ENCODE measurements at regions not wholly inside any gene's neighbourhood (a gene's known extent, or its start where the extent isn't known, plus 50 kb on each side); places are given as distances from the start of the nearest gene placed in this dataset.

DNA sequence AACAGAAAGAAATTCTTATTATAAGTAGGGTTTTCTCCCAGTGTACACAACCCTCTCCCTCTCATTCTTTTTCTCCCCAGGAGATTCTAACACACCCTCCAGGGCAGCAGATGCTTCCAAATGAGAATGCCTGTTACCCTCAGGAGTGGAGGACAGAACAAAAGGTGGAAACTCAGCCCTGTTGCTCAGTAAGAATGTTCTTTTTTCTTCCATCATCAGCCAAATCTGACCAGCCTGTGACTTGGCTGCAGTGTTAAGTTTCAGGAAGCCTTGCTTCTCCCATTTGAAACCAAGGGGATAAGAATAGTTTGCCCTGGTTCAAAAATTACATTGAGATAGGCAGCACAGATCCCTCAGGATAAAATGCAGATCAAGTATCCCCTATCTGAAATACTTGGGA lies 77.5 kb upstream of the EEPD1 start:
- no peak for DNase-seq

DNA sequence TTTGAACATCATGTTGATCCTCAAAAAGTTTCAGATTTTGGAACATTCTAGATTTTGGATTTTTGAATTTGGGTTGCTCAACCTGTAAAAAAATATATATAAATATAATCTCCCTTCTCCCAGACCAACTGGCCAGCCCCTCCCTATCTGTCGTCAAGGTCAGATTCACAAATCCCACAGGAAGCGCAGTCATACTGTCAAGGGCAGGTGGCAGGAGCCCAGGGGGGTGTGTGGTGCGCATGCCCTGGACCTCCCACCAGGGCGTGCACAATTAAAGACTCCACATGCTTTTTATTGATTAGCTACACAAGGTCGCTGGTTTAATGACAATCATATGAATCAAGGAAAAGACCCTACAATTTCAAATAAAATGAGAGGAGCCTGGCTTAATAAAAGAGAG lies 77.0 kb upstream of the EEPD1 start:
- DNase-seq, result no peak

DNA sequence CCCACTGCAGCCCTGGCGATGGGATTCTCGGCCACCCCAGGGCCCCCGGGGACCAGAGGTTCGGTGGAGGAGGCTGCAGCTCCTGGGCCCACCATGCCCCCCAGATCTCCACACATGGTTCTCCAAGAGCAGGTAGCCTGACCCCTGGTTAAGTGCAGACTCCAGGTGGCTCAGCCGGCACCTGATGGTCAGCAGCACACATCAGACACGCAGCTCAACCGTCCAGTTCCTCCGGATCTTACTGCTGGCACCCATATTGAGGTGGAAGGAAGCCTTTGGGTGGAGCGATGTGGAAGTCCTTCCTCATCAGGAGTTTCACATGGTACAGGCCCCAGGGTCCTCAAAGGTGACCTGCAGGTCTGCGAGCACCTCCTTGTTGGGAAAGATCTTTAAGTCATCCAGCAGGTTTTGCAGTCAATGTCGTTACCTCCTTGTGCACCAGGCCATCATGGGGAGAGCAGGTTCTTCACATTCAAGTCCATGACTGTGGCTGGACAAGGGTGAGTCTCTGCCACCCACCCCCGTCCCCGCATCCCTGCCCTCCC lies 74.2 kb upstream of the EEPD1 start:
- DNase-seq, result no peak

DNA sequence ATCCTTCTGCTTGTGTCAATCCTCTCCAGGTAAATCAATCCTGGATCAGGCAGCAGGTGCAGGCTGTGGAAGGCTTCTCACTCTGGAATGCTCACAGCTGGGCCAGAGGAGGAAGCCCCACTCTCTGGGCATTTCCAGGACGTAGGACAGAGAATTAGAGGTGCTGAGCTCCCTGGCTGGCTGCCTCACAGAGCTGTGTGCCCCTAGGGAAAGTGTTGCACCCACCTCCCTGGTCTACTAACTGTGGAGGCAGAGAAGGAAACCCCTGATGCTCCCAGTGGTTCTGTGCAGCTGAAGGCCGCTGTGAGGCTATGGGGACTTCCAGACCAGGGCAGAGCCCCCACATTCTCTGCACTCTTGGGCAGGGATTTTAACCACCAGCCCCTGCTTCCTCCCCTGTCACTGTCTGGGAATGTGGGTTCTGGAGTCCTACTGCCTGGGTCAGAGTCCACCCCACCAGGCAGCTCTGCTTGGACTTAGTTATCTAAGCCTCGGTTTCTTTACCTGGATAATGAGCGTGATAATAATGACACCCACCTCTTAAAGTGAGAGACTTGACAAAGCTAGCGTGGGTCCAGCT lies 73.5 kb upstream of the EEPD1 start:
- no peak for DNase-seq

DNA sequence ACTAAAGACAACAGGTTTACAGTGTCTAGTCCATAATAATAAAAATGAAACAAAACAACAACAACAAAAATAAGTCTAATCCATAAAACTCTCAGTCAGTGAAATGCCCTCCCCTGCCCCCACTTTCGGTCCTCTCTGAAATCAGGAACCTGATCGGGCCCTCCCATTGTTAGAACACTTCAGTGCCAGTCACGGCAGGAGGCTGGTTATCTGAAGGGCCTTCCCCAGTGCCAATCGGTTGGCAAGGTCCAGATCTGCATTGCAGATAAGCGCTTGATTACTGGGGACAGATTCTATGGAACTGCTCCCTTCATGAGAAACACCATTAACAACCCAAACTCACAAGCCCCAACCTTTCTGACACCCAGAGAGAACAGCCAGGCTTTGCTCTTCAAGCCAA lies 72.2 kb upstream of the EEPD1 start:
- DNase-seq, result no peak

DNA sequence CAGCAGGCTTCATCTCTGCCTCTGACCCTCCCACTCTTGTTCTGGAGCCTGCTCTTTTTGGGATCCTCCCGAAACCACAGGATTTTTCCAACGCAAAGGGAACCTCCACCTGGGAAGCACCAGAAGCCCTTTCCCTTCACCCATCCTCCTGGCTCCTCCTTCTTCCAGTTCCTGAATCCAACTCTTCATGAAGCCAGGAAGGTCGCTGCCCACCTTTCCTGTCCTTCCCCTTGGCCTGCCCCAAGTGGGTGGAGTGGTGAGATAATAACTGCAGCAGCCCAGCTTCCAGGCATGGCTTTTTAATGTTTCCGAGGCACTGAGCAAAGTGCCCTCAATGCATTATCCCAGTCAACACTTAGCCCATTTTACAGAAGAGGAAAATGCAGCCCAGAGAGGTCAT lies 70.8 kb upstream of the EEPD1 start:
- no peak for DNase-seq

DNA sequence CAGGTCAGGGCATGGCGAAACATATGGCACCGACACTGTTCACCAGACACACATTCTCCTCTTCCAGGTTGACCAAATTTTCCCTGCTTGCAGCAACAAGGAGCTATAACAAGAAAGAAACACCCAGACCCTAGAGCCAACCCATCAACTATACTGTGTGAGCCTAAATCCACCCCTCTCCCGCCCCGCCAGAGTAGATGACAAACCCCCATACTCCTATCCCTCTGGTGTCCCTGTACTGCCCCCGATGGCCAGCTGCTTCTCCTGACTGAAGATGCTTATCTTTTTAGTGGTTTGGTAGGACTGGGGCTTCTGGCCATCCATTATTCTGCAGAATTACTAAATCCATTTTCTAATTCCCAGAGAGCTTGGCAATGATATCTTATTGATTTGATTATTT lies 70.1 kb upstream of the EEPD1 start:
- no peak for DNase-seq

DNA sequence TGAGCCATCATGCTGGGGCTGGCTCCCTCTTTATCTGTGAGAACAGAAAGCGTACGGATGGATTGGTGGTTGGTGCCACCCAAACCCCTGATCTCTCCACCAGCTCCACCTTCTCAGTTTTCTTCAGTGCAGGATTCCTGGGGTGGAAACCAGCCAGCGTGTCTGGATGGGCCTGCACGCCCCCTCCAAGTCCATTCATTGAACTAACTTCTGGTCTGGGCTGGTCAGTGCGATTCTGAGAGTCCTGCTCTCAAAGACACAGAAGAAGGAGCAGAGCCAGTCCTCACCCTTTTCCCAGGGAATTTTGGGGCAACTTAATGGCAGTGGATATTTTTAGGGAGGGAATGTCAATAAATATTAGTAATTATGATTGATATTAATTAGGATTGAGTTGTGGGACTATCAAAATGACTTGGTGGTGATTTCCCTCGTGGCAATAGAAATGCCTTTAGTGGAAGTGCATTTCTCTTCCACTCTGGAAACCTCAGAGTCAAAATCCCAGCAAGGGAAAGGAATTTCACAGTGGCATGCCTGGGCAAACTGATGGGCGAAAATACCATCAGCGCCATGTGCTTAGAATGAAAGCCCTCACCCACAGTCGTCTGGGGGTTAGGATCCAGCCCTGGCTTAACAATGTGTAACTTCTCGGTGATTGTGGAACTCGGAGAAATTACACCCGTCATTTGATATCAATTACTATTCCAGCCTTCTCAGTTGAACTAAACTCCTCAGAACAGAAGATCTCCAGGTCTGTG lies 69.3 kb upstream of the EEPD1 start:
- no peak for DNase-seq

DNA sequence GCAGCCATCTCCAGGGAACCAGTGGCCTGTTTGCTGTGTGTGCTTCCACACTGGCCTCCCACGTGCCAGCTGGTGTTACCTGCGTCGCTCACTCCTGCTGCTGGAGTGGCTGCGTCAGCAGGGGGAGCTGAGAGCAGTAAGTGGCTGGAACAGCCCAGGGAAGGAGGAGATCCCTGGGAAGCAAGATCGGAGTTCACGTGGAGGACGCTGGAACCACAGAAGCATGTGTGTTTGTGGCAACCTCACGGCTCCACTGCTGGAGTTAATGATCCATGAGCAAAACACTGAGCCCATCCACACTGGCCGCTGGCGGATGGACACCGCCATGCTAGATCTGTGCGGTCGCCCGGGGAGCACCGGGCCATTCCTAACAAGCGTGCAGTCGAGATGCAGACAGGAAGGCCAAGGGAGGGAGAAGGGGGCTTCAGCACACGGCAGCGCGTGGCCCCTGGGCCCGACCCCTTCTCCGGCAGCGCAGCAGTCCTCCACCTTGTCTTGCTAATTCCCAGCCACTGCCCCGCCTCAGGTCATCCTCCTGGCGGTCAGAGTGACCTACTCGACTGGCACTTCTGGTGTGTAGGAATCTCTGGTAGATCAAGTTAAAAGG lies 68.5 kb upstream of the EEPD1 start:
- DNase-seq, result no peak

DNA sequence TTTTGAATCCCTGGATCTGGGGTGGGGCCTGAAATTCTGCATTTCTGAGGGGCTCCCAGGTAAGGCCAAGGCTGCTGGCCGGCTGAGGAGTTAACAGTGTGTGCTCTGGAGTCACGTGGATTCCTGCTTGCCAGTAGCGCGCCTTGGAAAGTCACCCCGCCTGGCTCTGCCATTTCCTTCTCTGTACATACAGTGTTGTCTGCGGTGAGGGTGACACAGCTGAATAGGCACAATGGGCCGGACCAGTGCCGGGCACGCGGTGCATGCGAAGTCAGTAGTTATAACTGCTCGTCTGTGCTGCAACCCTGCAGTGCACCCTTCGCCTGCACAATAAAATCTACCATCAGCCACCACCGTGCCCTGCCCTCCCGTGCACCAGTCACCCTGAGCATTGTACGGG lies 68.0 kb upstream of the EEPD1 start:
- DNase-seq, result no peak

DNA sequence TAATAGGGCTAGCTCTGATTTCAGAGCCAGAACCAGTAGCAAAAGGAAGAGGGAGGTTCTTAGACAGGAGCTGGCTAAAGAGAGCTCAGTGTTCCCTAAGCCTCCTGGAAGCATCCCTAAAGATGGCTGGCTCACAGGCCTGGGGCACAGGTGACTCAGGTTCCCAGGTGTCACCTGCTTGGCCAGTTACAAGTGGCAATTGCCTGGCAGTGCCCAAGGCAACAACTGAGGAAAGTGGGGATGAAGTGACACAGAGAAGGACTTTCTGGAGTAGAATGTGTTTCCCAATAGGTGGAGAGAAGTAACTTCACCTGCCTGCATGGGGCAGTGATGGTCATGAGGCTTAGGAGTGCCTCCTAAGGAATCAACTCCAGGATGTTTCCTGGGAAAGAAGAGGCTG lies 66.5 kb upstream of the EEPD1 start:
- DNase-seq, result no peak

DNA sequence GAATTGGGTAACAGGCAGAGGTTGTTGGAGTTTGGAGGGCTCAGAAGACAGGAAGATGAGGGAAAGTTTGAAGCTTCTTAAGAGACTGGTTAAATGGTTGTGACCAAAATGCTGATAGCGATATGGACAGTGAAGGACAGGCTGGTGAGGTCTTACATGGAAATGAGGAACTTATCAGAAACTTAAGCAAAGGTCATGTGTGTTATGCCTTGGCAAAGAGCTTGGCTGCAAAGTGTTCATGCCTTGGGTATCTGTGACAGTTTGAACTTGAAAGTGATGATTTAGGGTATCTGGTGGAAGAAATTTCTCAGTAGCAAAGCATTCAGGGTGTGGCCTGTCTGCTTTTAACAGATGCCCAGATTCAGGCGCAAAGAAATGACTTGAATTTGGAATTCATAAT lies 64.5 kb upstream of the EEPD1 start:
- DNase-seq, result no peak

DNA sequence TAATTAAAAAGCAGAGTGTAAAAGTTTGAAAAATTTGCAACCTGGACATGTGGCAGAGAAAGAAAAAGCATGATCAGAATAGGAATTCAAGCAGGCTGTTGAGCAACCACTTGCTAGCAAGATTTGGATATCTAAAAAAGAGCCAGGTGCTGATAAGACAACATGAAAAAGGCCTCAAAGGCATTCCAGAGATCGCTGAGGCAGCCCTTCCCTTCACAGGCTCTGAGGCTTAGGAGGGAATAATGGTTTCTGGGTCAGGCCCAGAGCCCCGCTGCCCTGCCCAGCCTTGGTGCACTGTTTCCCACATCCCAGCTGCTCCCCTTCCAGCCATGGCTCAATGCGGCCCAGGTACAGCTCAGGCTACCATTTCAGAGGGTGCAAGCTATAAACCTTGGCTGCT lies 64.1 kb upstream of the EEPD1 start:
- no peak for DNase-seq

DNA sequence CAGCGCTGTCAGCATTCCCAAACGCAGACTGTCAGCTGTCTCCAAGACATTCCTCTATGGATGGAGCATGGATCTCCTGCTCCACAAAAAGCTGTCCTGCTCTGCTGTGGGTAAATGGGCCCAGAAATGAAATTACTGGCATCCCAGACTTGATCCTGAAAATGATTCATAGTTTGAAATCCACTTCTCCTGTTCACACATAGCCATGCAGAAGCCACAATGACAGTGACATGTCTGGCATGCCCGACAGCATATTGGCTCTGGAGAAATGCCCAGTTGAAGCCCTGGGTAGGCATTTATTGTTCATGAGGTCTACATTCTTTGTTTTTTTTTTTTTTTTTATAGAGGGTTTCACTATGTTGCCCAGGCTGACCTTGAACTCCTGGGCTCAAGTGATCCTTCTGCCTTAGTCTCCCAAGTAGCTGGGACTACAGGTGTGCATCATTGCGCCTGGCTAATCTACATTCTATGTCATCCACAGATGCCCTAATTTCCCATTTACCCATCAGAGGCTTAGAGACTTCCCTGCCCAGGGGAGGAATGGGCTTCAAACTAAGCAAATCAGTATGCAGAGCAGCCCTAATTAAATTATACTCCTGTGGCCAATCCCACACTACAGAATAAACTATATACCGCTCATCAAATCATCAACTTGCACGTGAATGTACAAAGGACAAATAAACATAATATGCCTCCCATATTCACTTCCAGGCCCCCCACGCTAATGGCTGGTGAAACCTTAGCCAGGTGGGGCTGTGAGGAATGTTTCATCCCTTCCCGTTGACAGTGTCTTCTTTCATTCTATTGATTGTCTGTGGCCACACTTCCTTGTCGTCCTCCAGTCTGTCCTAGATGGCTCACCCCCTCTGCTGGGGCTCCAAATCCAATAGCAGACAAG lies 61.8 kb upstream of the EEPD1 start:
- DNase-seq, result no peak

DNA sequence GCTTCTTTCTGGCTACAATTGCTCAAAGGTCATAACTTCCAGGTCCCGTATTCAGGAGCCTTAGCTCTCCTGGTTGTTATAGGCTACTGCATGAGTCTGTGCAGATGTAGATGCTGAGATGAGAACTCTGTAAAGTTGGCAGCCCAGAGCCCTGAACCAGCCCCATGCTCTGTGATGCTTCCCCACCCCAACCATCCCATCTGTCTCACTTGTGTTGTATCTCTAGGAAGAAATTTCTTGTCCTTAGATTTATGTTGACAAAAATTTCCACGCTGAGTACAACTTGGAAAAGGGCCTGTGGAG lies 61.2 kb upstream of the EEPD1 start:
- DNase-seq, result no peak

DNA sequence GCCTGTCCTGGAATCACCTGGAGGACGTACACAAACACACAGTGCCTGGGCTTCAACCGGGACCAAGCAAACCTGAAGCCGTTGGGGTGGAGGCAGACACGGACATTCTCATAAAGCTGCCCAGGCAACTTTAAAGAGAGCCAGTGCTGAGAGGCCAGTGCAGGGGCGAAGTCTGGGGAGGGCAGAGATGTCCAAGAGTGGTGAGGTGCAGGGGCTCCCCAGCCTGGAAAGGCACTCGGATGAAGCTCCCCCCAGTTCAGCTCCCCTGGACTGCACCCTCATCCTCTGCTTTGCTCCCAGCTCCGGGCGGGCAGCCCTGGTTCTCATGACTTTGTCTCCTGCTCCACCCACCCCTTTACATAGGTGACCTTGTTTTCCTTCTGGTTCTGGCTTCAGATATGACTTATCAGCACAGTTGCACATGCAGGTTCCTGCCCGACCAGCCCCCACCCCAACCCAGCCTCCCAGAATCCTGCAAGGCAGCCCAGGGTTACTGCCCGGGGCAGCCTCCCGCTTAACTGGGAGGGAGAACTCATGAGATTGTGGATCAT lies 60.8 kb upstream of the EEPD1 start:
- no peak for DNase-seq

DNA sequence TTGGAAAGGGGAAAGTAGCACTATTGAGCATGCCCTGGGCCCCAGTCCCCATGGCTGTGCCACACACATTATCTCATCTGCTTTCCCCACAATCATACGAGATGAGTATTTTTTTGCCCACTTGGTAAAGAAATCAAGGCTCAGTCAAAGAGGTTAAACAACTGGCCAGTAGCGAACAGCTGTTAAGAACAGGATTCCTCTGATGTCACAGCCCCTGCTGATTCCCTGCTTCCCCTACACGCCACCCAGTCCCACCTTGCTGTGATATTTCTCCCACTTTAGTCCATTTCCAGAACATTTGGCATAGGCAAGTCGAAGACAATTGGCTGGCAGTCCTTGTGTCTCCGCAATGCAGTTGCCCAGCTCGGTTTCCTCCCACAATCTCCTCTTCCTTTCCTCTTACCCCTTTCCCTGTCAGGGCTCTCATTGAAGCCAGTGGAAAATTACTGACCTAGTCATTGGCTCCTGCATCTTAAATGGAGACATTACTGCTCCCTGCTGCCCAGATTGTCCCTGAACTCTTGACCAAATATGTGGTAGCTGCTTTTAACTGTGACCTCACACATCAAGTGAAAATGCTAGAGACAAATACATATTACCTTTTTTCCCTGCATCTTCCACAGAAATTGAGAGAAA lies 56.5 kb upstream of the EEPD1 start:
- DNase-seq, result no peak

DNA sequence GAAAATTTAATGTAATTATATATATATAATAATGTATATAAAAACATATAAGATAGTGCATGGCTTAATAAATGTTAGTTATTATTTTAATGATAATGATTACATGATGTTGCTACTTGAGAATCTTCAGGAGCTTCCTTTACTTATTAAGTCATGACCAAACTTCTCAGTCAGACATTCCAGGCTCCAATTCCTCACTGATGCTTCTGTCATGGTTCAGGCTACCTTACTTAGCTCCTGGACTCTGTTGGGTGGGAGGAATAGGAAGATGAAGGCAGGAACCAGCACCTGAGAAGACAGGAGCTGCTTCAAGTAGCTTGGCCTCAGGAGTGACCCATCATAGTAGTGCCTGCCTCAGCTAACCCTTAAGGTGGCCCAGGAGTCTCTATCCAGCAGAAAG lies 55.0 kb upstream of the EEPD1 start:
- DNase-seq, result no peak

DNA sequence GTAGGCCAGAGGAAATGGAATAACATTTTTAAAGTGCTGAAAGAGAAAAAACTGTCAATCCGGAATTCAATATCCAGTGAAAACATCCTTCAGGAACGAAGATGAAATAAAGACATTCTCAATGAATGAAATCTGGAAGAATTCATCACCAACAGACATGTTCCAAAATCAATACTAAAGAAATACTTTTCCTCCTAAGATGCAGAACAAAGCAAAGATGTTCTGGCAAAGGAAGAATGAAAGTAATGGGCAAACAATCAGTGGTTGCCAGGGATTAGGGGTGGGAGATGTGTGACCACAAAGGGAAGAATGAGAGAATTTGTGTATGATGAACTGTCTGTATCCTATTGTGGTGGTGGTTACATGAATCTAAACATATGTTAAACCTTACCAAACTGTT lies 52.8 kb upstream of the EEPD1 start:
- no peak for DNase-seq

DNA sequence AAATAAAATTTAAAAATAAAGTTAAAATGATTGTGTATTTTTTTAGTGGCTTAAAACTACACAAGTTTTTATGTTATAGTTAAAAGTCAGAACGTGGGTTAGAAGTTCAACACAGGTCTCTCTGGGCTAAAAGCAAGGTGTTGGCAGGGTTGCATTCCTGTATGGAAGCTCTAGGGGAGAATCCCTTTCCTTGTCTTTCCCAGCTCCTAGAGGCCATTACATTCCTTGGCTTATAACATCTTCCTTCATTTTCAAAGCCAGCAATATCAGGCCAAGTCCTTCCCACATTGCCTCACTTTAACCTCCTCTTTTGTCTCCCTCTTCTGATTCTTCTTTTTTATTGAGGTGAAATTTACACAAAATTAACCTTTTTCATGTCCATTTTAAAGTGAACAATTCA lies 52.4 kb upstream of the EEPD1 start:
- DNase-seq, result no peak
